ENCODE measurements at regions not wholly inside any gene's neighbourhood (a gene's known extent, or its start where the extent isn't known, plus 50 kb on each side); places are given as distances from the start of the nearest gene placed in this dataset.

DNA sequence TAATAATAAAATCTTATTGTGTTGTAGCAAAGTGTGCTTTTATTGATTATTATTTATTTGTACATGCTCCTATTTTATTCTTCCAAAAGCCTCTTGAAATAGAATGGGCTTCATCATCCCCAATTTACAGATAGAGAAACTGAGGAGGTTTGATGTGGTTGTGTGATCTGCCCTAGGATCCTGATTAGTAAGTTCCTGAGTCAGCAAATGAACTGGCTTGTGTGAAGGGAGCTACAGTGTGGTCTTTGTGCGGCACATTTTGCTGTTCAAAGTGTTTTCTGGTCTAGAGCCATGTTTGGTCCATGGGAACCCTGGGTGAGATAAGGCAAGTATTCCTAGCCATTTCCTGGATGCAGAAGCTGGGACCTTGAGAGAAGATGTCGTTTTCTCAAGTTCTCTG lies 326.9 kb downstream of the MEIS1 start:
- no peak for TF ChIP-seq POLR2A (IDR thresholded peaks at IDR 0.05)
- TF ChIP-seq, protein P1, sequence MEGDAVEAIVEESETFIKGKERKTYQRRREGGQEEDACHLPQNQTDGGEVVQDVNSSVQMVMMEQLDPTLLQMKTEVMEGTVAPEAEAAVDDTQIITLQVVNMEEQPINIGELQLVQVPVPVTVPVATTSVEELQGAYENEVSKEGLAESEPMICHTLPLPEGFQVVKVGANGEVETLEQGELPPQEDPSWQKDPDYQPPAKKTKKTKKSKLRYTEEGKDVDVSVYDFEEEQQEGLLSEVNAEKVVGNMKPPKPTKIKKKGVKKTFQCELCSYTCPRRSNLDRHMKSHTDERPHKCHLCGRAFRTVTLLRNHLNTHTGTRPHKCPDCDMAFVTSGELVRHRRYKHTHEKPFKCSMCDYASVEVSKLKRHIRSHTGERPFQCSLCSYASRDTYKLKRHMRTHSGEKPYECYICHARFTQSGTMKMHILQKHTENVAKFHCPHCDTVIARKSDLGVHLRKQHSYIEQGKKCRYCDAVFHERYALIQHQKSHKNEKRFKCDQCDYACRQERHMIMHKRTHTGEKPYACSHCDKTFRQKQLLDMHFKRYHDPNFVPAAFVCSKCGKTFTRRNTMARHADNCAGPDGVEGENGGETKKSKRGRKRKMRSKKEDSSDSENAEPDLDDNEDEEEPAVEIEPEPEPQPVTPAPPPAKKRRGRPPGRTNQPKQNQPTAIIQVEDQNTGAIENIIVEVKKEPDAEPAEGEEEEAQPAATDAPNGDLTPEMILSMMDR (IDR thresholded peaks at IDR 0.05): no peak
